ENCODE measurements at regions not wholly inside any gene's neighbourhood (a gene's known extent, or its start where the extent isn't known, plus 50 kb on each side); places are given as distances from the start of the nearest gene placed in this dataset.

GRCh38 chr3:148379763-148380382 is 317.8 kb upstream of the AGTR1 start:
- Histone ChIP-seq H3K27me3 (ENCODE audit: control insufficient read depth, extremely low read depth, insufficient read depth, low read length) (no peaks in the 10 kb centered on the region), H3K27ac (ENCODE audit: control insufficient read depth, insufficient read depth, low read length) (no peak overlapping the region), H3K4me2 (ENCODE audit: control insufficient read depth, extremely low read depth, insufficient read depth, low read depth, low read length) (no peak overlapping the region), H3K79me2 (ENCODE audit: control insufficient read depth, insufficient read depth, low read length) (no peaks in the 10 kb centered on the region), H3K4me3 (ENCODE audit: control insufficient read depth in 2 of 3, extremely low read depth in 1 of 3, insufficient read depth in 2 of 3, low read depth in 1 of 3, low read length in 3 of 3) (no peak overlapping the region), H3K9me3 (ENCODE audit: control insufficient read depth, low read depth, low read length) (no peaks in the 10 kb centered on the region), H2AFZ (ENCODE audit: control insufficient read depth, low read length) (no peak overlapping the region), H3K9me1 (ENCODE audit: control insufficient read depth, extremely low read depth, insufficient read depth, low read length) (no peaks in the 10 kb centered on the region), H3K9ac (ENCODE audit: control insufficient read depth, extremely low read depth, insufficient read depth, low read length) (no peak overlapping the region), H3K36me3 (ENCODE audit: control insufficient read depth in 2 of 2, extremely low read depth in 1 of 2, insufficient read depth in 2 of 2, low read length in 2 of 2) (no peaks in the 10 kb centered on the region), H3K4me1 (ENCODE audit: control insufficient read depth, extremely low read depth, insufficient read depth, low read length) (no peaks in the 10 kb centered on the region), H4K20me1 (ENCODE audit: control insufficient read depth, extremely low read depth, insufficient read depth, low read length) (no peaks in the 10 kb centered on the region)
- DNase-seq (ENCODE audit: low read depth, low spot score) (no peak), FAIRE-seq (no peak)
- TF ChIP-seq CTCF (optimal IDR thresholded peaks at IDR 0.05 in 1 of 3, IDR thresholded peaks at IDR 0.05 in 1 of 3, conservative IDR thresholded peaks at IDR 0.05 in 1 of 3; ENCODE audit: extremely low read depth in 1 of 3, insufficient read depth in 2 of 3, low read length in 3 of 3) = peak in 2 of 3 experiments; percentile 31 to 43
- no peak for TF ChIP-seq EZH2 (IDR thresholded peaks at IDR 0.05; ENCODE audit: low read length)
- dilution Hi-C loops (cut with MboI; ENCODE audit: extremely low pct_ligation_motif_present, low sequenced_read_pairs) = no loop called here

GRCh38 chr3:148381051-148381450 is 316.7 kb upstream of the AGTR1 start:
- no peak for DNase-seq (ENCODE audit: low read depth, low spot score)

More at GRCh38 chr3:148381051-148381450, 316.7 kb upstream of the AGTR1 start:
- Histone ChIP-seq H3K27ac (ENCODE audit: control insufficient read depth, insufficient read depth, low read length) (no peak overlapping the region), H3K4me1 (ENCODE audit: control insufficient read depth, extremely low read depth, insufficient read depth, low read length) (no peaks in the 10 kb centered on the region), H3K9me1 (ENCODE audit: control insufficient read depth, extremely low read depth, insufficient read depth, low read length) (no peaks in the 10 kb centered on the region), H3K9me3 (ENCODE audit: control insufficient read depth, low read depth, low read length) (no peaks in the 10 kb centered on the region), H2AFZ (ENCODE audit: control insufficient read depth, low read length) (no peak overlapping the region), H3K9ac (ENCODE audit: control insufficient read depth, extremely low read depth, insufficient read depth, low read length) (no peak overlapping the region), H3K4me2 (ENCODE audit: control insufficient read depth, extremely low read depth, insufficient read depth, low read depth, low read length) (no peak overlapping the region), H3K36me3 (ENCODE audit: control insufficient read depth in 2 of 2, extremely low read depth in 1 of 2, insufficient read depth in 2 of 2, low read length in 2 of 2) (no peaks in the 10 kb centered on the region), H4K20me1 (ENCODE audit: control insufficient read depth, extremely low read depth, insufficient read depth, low read length) (no peaks in the 10 kb centered on the region), H3K79me2 (ENCODE audit: control insufficient read depth, insufficient read depth, low read length) (no peaks in the 10 kb centered on the region), H3K4me3 (ENCODE audit: control insufficient read depth in 2 of 3, extremely low read depth in 1 of 3, insufficient read depth in 2 of 3, low read depth in 1 of 3, low read length in 3 of 3) (no peak overlapping the region), H3K27me3 (ENCODE audit: control insufficient read depth, extremely low read depth, insufficient read depth, low read length) (no peaks in the 10 kb centered on the region)
- TF ChIP-seq EZH2 (IDR thresholded peaks at IDR 0.05; ENCODE audit: low read length) (no peak), CTCF (optimal IDR thresholded peaks at IDR 0.05 in 1 of 3, IDR thresholded peaks at IDR 0.05 in 1 of 3, conservative IDR thresholded peaks at IDR 0.05 in 1 of 3; ENCODE audit: extremely low read depth in 1 of 3, insufficient read depth in 2 of 3, low read length in 3 of 3) (no peak)
- dilution Hi-C loops (cut with MboI; ENCODE audit: extremely low pct_ligation_motif_present, low sequenced_read_pairs) = no loop called here
- FAIRE-seq = no peak

All from keratinocyte (primary cell).